T-helper 2 cell treated with Interferon-gamma antibody and Interleukin-4, amounts not matched to agents 5 μg/mL and 100 μg/mL, for 36 hours (primary cell): ENCODE measurements at regions not wholly inside any gene's neighbourhood (a gene's known extent, or its start where the extent isn't known, plus 50 kb on each side); places are given as distances from the start of the nearest gene placed in this dataset.
"Not testable (repeated sequence)": the region's sequence is repeated elsewhere in the genome, so short reads cannot be mapped to it uniquely, and the experiment has no call there.

Experiments used
- DNase-seq: peaks from one replicate; pipeline ENCODE4 v3.0.0; 2021; ENCODE audit warnings: low spot score
- H3K27ac Mint-ChIP-seq: one replicate; pipeline ENCODE4 v1.8.0; 2021; ENCODE audit warnings: mild to moderate bottlenecking, mixed read lengths
- H3K27me3 Mint-ChIP-seq: one replicate; pipeline ENCODE4 v1.8.0; 2021; ENCODE audit warnings: low read depth, mixed read lengths
- H3K36me3 Mint-ChIP-seq: one replicate; pipeline ENCODE4 v1.8.0; 2021; ENCODE audit warnings: low read depth, mixed read lengths
- H3K4me1 Mint-ChIP-seq: one replicate; pipeline ENCODE4 v1.8.0; 2021; ENCODE audit warnings: low read depth, mixed read lengths
- H3K4me3 Mint-ChIP-seq: one replicate; pipeline ENCODE4 v1.8.0; 2022; ENCODE audit warnings: mild to moderate bottlenecking, moderate library complexity, mixed read lengths
- H3K9me3 Mint-ChIP-seq: one replicate; pipeline ENCODE4 v1.8.0; 2021; ENCODE audit warnings: mixed read lengths

- no peak overlapping the region for H3K27ac Mint-ChIP-seq
- H3K27me3 Mint-ChIP-seq, result peaks cover 3% of the 10 kb centered on the region
Measured at GRCh38 chr6:2354138-2354491, 108.7 kb upstream of the GMDS start.

GRCh38 chr6:2353412-2354137, 108.2 kb upstream of the GMDS start:
- no peaks in the 10 kb centered on the region for H3K36me3 Mint-ChIP-seq
- no peaks in the 10 kb centered on the region for H3K9me3 Mint-ChIP-seq
- H3K4me3 Mint-ChIP-seq, result no peak overlapping the region
- DNase-seq, result peak; percentile 28
- no peak overlapping the region for H3K27ac Mint-ChIP-seq
- peaks cover 3% of the 10 kb centered on the region for H3K27me3 Mint-ChIP-seq
- no peaks in the 10 kb centered on the region for H3K4me1 Mint-ChIP-seq

More at GRCh38 chr6:2354138-2354491, 108.7 kb upstream of the GMDS start:
- Mint-ChIP-seq H3K4me3 (no peak overlapping the region), H3K4me1 (no peaks in the 10 kb centered on the region), H3K36me3 (no peaks in the 10 kb centered on the region), H3K9me3 (no peaks in the 10 kb centered on the region)
- DNase-seq, result no peak

GRCh38 chr6:2351807-2352431, 106.5 kb upstream of the GMDS start:
- Mint-ChIP-seq H3K27me3 (peaks cover 3% of the 10 kb centered on the region), H3K4me1 (no peaks in the 10 kb centered on the region)
- no peak for DNase-seq

DNA sequence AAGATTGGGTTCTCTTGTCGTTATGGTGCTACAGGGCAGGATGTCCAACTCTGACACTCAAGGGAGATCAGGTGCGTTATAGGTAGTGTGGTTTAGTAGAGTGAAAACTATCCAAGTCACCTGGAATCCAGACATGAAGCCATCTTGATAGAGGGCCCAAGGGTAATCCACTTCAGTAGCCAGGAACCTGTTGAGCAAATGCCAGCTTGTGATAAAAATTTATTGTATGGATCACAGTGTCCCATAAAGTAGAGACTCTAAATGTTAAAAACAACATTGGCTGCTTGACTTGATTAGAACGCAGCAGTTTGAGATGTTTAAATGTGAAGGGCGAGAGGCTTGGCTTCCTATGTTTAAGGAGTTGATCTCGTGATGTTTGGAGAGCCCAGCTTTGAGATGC, 105.7 kb upstream of the GMDS start:
- Mint-ChIP-seq H3K36me3 (no peaks in the 10 kb centered on the region), H3K9me3 (no peaks in the 10 kb centered on the region), H3K4me3 (no peak overlapping the region), H3K4me1 (no peaks in the 10 kb centered on the region), H3K27me3 (peaks cover 3% of the 10 kb centered on the region), H3K27ac (no peak overlapping the region)
- no peak for DNase-seq

More at GRCh38 chr6:2351807-2352431, 106.5 kb upstream of the GMDS start:
- Mint-ChIP-seq H3K36me3 (no peaks in the 10 kb centered on the region), H3K27ac (no peak overlapping the region), H3K4me3 (no peak overlapping the region), H3K9me3 (no peaks in the 10 kb centered on the region)

GRCh38 chr6:2346078-2346477, 100.7 kb upstream of the GMDS start:
- H3K4me1 Mint-ChIP-seq, result no peaks in the 10 kb centered on the region
- no peaks in the 10 kb centered on the region for H3K36me3 Mint-ChIP-seq

GRCh38 chr6:2344319-2344905, 99.0 kb upstream of the GMDS start:
- H3K4me1 Mint-ChIP-seq, result no peaks in the 10 kb centered on the region
- no peaks in the 10 kb centered on the region for H3K9me3 Mint-ChIP-seq
- H3K27me3 Mint-ChIP-seq, result peaks cover 2% of the 10 kb centered on the region

More at GRCh38 chr6:2346078-2346477, 100.7 kb upstream of the GMDS start:
- H3K27me3 Mint-ChIP-seq, result no peaks in the 10 kb centered on the region
- DNase-seq, result no peak
- no peaks in the 10 kb centered on the region for H3K9me3 Mint-ChIP-seq
- no peak overlapping the region for H3K4me3 Mint-ChIP-seq
- no peak overlapping the region for H3K27ac Mint-ChIP-seq

DNA sequence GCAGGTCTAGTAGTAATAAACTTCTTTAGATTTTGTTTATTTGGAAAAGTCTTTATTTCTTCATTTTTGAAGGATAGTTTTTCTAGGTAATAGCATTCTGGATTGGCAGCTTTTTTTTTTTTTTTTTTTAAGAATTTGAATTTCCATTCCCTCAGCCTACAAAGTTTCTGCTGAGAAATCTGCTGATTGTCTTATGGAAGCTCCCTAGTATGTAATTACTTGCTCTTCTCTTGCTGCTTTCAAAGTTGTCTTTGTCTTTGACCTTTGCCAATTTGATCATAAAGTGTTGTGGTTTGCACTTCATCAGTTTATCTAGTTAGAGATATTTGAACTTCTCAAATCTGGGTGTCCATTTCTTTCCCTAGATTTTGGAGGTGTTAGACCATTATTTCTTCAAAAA, 82.2 kb upstream of the GMDS start:
- Mint-ChIP-seq H3K36me3 (peaks cover 1% of the 10 kb centered on the region), H3K27ac (no peak overlapping the region), H3K9me3 (peaks cover 58% of the 10 kb centered on the region), H3K4me1 (no peaks in the 10 kb centered on the region), H3K27me3 (no peaks in the 10 kb centered on the region), H3K4me3 (no peak overlapping the region)
- no peak for DNase-seq

More at GRCh38 chr6:2344319-2344905, 99.0 kb upstream of the GMDS start:
- Mint-ChIP-seq H3K36me3 (no peaks in the 10 kb centered on the region), H3K4me3 (no peak overlapping the region), H3K27ac (no peak overlapping the region)
- DNase-seq, result no peak

GRCh38 chr6:2324166-2324953, 79.0 kb upstream of the GMDS start:
- H3K27ac Mint-ChIP-seq, result no peak overlapping the region
- no peaks in the 10 kb centered on the region for H3K27me3 Mint-ChIP-seq
- no peak overlapping the region for H3K4me3 Mint-ChIP-seq
- DNase-seq, result no peak
- peaks cover 56% of the 10 kb centered on the region for H3K9me3 Mint-ChIP-seq
- H3K36me3 Mint-ChIP-seq, result no peaks in the 10 kb centered on the region
- H3K4me1 Mint-ChIP-seq, result no peaks in the 10 kb centered on the region

DNA sequence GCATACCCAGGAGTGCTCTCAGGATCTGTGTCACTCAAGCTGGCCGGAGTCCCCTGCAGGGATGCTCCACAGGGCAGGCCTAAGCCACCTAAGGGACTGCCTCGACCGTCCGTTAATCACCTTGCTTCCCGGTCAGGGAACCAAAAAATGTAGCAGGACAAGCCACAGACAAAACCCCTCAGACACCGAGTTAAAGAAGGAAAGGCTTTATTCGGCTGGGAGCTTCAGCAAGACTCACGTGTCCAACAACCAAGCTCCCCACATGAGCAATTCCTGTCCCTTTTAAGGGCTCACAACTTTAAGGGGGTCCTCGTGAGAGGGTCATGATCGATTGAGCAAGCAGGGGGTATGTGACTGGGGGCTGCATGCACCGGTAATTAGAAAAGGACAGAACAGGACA, 72.1 kb upstream of the GMDS start:
- H3K27me3 Mint-ChIP-seq, H3K4me3 Mint-ChIP-seq, H3K36me3 Mint-ChIP-seq, DNase-seq, H3K27ac Mint-ChIP-seq, H3K4me1 Mint-ChIP-seq: not testable (repeated sequence)
- H3K9me3 Mint-ChIP-seq, result peaks cover 18% of the 10 kb centered on the region

GRCh38 chr6:2314641-2315040, 69.2 kb upstream of the GMDS start:
- Mint-ChIP-seq H3K36me3 (no peaks in the 10 kb centered on the region), H3K27me3 (no peaks in the 10 kb centered on the region), H3K27ac (no peak overlapping the region)

GRCh38 chr6:2310042-2310441, 64.6 kb upstream of the GMDS start:
- Mint-ChIP-seq H3K36me3 (no peaks in the 10 kb centered on the region), H3K4me3 (no peak overlapping the region), H3K4me1 (no peaks in the 10 kb centered on the region), H3K9me3 (peaks cover under 1% of the 10 kb centered on the region), H3K27ac (no peak overlapping the region), H3K27me3 (no peaks in the 10 kb centered on the region)
- DNase-seq, result no peak

More at GRCh38 chr6:2314641-2315040, 69.2 kb upstream of the GMDS start:
- no peak for DNase-seq
- no peak overlapping the region for H3K4me3 Mint-ChIP-seq
- no peaks in the 10 kb centered on the region for H3K4me1 Mint-ChIP-seq
- H3K9me3 Mint-ChIP-seq, result peaks cover 12% of the 10 kb centered on the region

GRCh38 chr6:2309122-2309521, 63.7 kb upstream of the GMDS start:
- H3K27ac Mint-ChIP-seq, result no peak overlapping the region
- no peaks in the 10 kb centered on the region for H3K36me3 Mint-ChIP-seq
- no peak for DNase-seq
- H3K4me1 Mint-ChIP-seq, result no peaks in the 10 kb centered on the region
- no peaks in the 10 kb centered on the region for H3K27me3 Mint-ChIP-seq
- H3K4me3 Mint-ChIP-seq, result no peak overlapping the region
- H3K9me3 Mint-ChIP-seq, result peaks cover 5% of the 10 kb centered on the region

GRCh38 chr6:2307799-2308198, 62.4 kb upstream of the GMDS start:
- no peaks in the 10 kb centered on the region for H3K4me1 Mint-ChIP-seq
- H3K27me3 Mint-ChIP-seq, result no peaks in the 10 kb centered on the region
- H3K4me3 Mint-ChIP-seq, result no peak overlapping the region
- no peaks in the 10 kb centered on the region for H3K36me3 Mint-ChIP-seq
- H3K27ac Mint-ChIP-seq, result no peak overlapping the region
- no peak for DNase-seq
- peaks cover 5% of the 10 kb centered on the region for H3K9me3 Mint-ChIP-seq

- peaks cover 19% of the 10 kb centered on the region for H3K9me3 Mint-ChIP-seq
- no peaks in the 10 kb centered on the region for H3K4me1 Mint-ChIP-seq
- H3K4me3 Mint-ChIP-seq, result no peak overlapping the region
- no peak for DNase-seq
- no peak overlapping the region for H3K27ac Mint-ChIP-seq
- H3K36me3 Mint-ChIP-seq, result no peaks in the 10 kb centered on the region
- H3K27me3 Mint-ChIP-seq, result no peaks in the 10 kb centered on the region
Measured at GRCh38 chr6:2305951-2306350, 60.5 kb upstream of the GMDS start.
